BE2C (cell line): ENCODE measurements at regions not wholly inside any gene's neighbourhood (a gene's known extent, or its start where the extent isn't known, plus 50 kb on each side); places are given as distances from the start of the nearest gene placed in this dataset.

ENCODE experiments used
- DNase-seq: peaks from one replicate; pipeline ENCODE4 v3.0.0-alpha.2; 2020
- H3K27me3 ChIP-seq: fragments of 250-450 bp; sonication (Bioruptor Pico); 2 replicates; pipeline ENCODE4 v1.5.1; 2020; ENCODE audit warnings: mild to moderate bottlenecking
- H3K36me3 ChIP-seq: fragments of 250-450 bp; sonication (Bioruptor Pico); 2 replicates; pipeline ENCODE4 v1.5.1; 2020; ENCODE audit warnings: mild to moderate bottlenecking
- H3K4me1 ChIP-seq: fragments of 250-450 bp; sonication (Bioruptor Pico); 2 replicates; pipeline ENCODE4 v1.5.1; 2020
- H3K4me3 ChIP-seq: 2 replicates; pipeline ENCODE4 v1.5.1; 2011; ENCODE audit warnings: low read depth, low read length
- H3K9me3 ChIP-seq: fragments of 250-450 bp; sonication (Bioruptor Pico); 2 replicates; pipeline ENCODE4 v1.5.1; 2020
- CTCF ChIP-seq: IDR thresholded peaks from 2 replicates; pipeline ENCODE4 v1.5.1; 2012; ENCODE audit warnings: mild to moderate bottlenecking, low read depth, low read length

GRCh38 chr6:4612636-4613171, 163.5 kb upstream of the CDYL start:
- DNase-seq, result no peak

GRCh38 chr6:4611429-4612129, 164.6 kb upstream of the CDYL start:
- no peaks in the 10 kb centered on the region for H3K36me3 ChIP-seq
- no peak overlapping the region for H3K4me3 ChIP-seq
- no peak for DNase-seq
- no peaks in the 10 kb centered on the region for H3K9me3 ChIP-seq
- no peak for TF ChIP-seq CTCF
- no peaks in the 10 kb centered on the region; the same call in none of the 2 replicates for H3K27me3 ChIP-seq
- no peaks in the 10 kb centered on the region for H3K4me1 ChIP-seq

More at GRCh38 chr6:4612636-4613171, 163.5 kb upstream of the CDYL start:
- no peak for TF ChIP-seq CTCF
- Histone ChIP-seq H3K27me3 (no peaks in the 10 kb centered on the region; the same call in 1 of the 2 replicates), H3K4me1 (no peaks in the 10 kb centered on the region), H3K36me3 (no peaks in the 10 kb centered on the region), H3K4me3 (no peak overlapping the region), H3K9me3 (no peaks in the 10 kb centered on the region)

DNA sequence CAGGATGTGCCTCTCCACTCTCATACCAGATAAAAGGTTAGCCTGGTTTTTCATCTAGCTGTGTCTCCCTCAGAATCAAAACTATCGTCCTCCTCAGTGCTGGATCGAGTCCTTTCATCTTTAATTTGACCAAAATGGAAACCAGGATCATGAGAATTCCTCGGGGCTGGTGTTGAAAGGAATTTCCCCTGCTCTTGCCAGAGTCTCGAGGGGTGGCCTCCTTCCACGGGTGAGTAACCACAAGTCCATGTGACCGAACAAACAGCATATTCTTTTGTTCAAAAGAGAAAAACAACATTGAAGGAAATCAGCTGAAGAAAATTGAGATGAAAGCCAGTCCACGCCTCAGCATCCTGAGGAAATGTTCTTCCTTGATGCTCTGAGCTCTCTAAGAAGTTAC, 165.9 kb upstream of the CDYL start:
- Histone ChIP-seq H3K36me3 (no peaks in the 10 kb centered on the region), H3K27me3 (no peaks in the 10 kb centered on the region; the same call in none of the 2 replicates), H3K9me3 (no peaks in the 10 kb centered on the region), H3K4me3 (no peak overlapping the region), H3K4me1 (no peaks in the 10 kb centered on the region)
- TF ChIP-seq CTCF, result no peak
- DNase-seq, result no peak

GRCh38 chr6:4608361-4609115, 167.7 kb upstream of the CDYL start:
- Histone ChIP-seq H3K27me3 (no peaks in the 10 kb centered on the region; the same call in none of the 2 replicates), H3K4me3 (no peak overlapping the region), H3K9me3 (no peaks in the 10 kb centered on the region), H3K36me3 (no peaks in the 10 kb centered on the region), H3K4me1 (no peaks in the 10 kb centered on the region)
- no peak for DNase-seq
- TF ChIP-seq CTCF, result no peak

- TF ChIP-seq CTCF, result no peak
These were observed 168.4 kb upstream of the CDYL start for GRCh38 chr6:4607793-4608192.

More at GRCh38 chr6:4607793-4608192, 168.4 kb upstream of the CDYL start:
- DNase-seq, result no peak
- Histone ChIP-seq H3K9me3 (no peaks in the 10 kb centered on the region), H3K36me3 (no peaks in the 10 kb centered on the region), H3K4me1 (no peaks in the 10 kb centered on the region), H3K4me3 (no peak overlapping the region), H3K27me3 (no peaks in the 10 kb centered on the region; the same call in none of the 2 replicates)
